Suprapubic skin (tissue), 4 donors: ENCODE measurements at regions not wholly inside any gene's neighbourhood (a gene's known extent, or its start where the extent isn't known, plus 50 kb on each side); places are given as distances from the start of the nearest gene placed in this dataset.

Source experiments
- DNase-seq, 2 donors: peaks; one replicate each; pipeline ENCODE4 v3.0.0-alpha.2; 2019; ENCODE audit warnings: low spot score in 2 of 2
- H3K27ac ChIP-seq: fragments of 200-600 bp; sonication (generic); one replicate; pipeline ENCODE4 v1.5.1; 2019
- H3K27me3 ChIP-seq: fragments of 200-600 bp; sonication (generic); one replicate; pipeline ENCODE4 v1.5.1; 2019
- H3K36me3 ChIP-seq: fragments of 200-600 bp; sonication (generic); one replicate; pipeline ENCODE4 v1.5.1; 2019
- H3K4me1 ChIP-seq: fragments of 200-600 bp; sonication (generic); one replicate; pipeline ENCODE4 v1.5.1; 2019
- H3K4me3 ChIP-seq: fragments of 200-600 bp; sonication (generic); one replicate; pipeline ENCODE4 v1.5.1; 2019; ENCODE audit warnings: mild to moderate bottlenecking
- H3K9me3 ChIP-seq: fragments of 200-600 bp; sonication (generic); one replicate; pipeline ENCODE4 v1.5.1; 2019
- EP300 ChIP-seq: sonication (generic); formaldehyde crosslinking; IDR thresholded peaks from one replicate; pipeline ENCODE4 v1.6.1; 2017; ENCODE audit warnings: antibody characterized with exemption
- POLR2A ChIP-seq, 2 donors: fragments of 450-650 bp; IDR thresholded peaks; one replicate each; pipeline ENCODE4 v1.6.1; 2017; ENCODE audit warnings: antibody characterized with exemption in 2 of 2, mild to moderate bottlenecking in 2 of 2, moderate library complexity in 2 of 2
- POLR2AphosphoS5 ChIP-seq, 3 donors: sonication (generic); formaldehyde crosslinking; IDR thresholded peaks; one replicate each; pipeline ENCODE4 v1.6.1; 2017; ENCODE audit warnings: antibody characterized with exemption in 3 of 3
- WGBS: methylation state at CpG from one replicate; pipeline ENCODE4 v1.1.5; 2018; 5-methylcytosine and 5-hydroxymethylcytosine counted together
- TF ChIP-seq, protein P1 (sequence below), 2 donors: fragments of 200-600 bp in 1 of 2; fragments of 450-650 bp in 1 of 2; sonication (generic) in 1 of 2; IDR thresholded peaks; one replicate each; pipeline ENCODE4 v1.5.1; 2016 to 2019; ENCODE audit warnings: antibody characterized with exemption in 2 of 2, mild to moderate bottlenecking in 1 of 2, moderate library complexity in 1 of 2

DNA sequence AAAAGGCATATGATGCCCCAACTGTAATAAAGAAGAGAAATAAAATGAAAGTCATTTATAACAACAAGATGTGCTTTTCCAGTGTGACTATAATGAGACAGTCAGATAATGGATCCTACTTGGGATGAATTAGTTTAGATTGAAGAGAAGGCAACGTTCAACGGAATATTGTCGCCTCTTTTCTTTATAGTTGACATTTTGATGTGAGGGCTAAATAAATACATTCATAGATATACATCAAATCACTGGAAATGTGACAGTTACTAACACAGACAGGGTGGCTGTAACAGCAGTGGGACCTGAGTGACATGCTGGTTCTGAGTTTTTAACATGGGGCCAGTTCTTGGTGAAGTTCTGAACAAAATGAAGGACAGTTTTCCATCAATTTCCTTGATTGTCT, 61.1 kb upstream of the ATP2B2 start:
- no peak for DNase-seq
- TF ChIP-seq EP300 (no peak), POLR2AphosphoS5 (IDR thresholded peaks at IDR 0.05) (no peak), POLR2A (IDR thresholded peaks at IDR 0.05) (no peak)
- TF ChIP-seq, protein P1, sequence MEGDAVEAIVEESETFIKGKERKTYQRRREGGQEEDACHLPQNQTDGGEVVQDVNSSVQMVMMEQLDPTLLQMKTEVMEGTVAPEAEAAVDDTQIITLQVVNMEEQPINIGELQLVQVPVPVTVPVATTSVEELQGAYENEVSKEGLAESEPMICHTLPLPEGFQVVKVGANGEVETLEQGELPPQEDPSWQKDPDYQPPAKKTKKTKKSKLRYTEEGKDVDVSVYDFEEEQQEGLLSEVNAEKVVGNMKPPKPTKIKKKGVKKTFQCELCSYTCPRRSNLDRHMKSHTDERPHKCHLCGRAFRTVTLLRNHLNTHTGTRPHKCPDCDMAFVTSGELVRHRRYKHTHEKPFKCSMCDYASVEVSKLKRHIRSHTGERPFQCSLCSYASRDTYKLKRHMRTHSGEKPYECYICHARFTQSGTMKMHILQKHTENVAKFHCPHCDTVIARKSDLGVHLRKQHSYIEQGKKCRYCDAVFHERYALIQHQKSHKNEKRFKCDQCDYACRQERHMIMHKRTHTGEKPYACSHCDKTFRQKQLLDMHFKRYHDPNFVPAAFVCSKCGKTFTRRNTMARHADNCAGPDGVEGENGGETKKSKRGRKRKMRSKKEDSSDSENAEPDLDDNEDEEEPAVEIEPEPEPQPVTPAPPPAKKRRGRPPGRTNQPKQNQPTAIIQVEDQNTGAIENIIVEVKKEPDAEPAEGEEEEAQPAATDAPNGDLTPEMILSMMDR (IDR thresholded peaks at IDR 0.05), result no peak
- H3K9me3 ChIP-seq, result no peaks in the 10 kb centered on the region
- no peaks in the 10 kb centered on the region for H3K36me3 ChIP-seq
- H3K4me1 ChIP-seq, result no peaks in the 10 kb centered on the region
- H3K4me3 ChIP-seq, result no peak overlapping the region
- H3K27ac ChIP-seq, result no peak overlapping the region
- WGBS, result 91% methylated on average over 3 of the region's 3 CpGs
- H3K27me3 ChIP-seq, result peaks cover 8% of the 10 kb centered on the region

DNA sequence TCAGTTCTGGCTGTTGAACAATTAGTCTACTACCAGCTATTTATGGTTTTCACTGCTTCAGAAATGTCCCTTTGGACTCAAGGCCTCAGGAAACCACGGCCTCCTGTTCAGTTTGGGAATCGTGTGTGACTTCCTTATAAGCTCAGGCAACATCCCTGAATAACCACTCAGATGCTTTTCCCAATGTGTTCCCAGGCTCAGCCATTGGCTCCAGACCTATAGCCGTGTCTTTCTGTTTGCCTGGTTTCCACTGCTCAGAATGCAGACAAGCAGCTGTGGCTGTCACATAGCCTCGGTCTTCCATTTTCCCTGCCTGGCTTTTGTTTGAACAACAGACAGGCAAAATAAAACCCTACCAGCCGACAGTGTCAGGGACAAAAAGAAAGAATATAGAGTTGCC, 63.2 kb upstream of the ATP2B2 start:
- Histone ChIP-seq H3K27ac (no peak overlapping the region), H3K27me3 (peaks cover 4% of the 10 kb centered on the region), H3K4me1 (no peaks in the 10 kb centered on the region), H3K36me3 (no peaks in the 10 kb centered on the region), H3K9me3 (no peaks in the 10 kb centered on the region), H3K4me3 (no peak overlapping the region)
- 64% methylated on average over 5 of the region's 5 CpGs for WGBS
- TF ChIP-seq POLR2A (IDR thresholded peaks at IDR 0.05) (no peak), POLR2AphosphoS5 (IDR thresholded peaks at IDR 0.05) (no peak), EP300 (no peak)
- TF ChIP-seq, protein P1 (IDR thresholded peaks at IDR 0.05), result no peak
- no peak for DNase-seq

DNA sequence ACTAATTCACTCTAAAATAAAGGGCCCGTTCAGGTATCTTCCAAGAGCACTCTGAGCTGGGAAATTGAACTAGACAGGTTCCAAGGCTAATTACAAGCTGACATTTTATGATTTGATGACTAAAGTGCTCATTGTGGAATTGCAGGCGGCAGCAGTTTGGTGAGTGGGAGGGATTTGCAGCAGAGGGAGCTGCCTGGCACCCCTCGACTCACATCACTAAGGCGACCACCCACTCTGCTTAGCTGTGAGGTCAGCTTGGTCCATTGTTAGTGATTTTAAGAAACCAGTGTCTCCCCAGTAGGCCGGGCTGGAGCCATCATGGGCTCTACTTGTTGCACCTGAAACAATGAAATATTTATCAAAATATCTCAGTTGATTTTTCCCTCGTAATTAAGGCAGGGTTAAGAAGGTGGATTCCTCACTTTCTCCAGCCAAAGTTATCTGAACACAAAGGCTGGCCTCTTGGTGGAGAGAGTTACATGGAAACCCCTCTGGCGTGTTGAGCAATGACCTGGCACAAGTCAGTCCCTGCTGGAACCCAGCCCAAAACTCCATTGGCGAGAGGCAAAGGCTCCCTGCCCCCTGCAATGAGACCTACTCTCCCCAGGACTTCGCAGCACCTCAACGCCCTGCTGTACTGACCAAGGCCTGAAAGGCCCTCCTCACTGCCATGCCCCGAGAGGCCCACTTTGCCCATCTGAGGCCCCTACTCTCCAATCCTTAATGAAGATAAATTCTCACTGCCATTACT, 65.0 kb upstream of the ATP2B2 start:
- H3K27ac ChIP-seq, result no peak overlapping the region
- TF ChIP-seq, protein P1 (IDR thresholded peaks at IDR 0.05), result no peak
- TF ChIP-seq POLR2A (IDR thresholded peaks at IDR 0.05), result no peak
- no peak for TF ChIP-seq EP300
- TF ChIP-seq POLR2AphosphoS5 (IDR thresholded peaks at IDR 0.05), result no peak
- no peaks in the 10 kb centered on the region for H3K36me3 ChIP-seq
- no peak overlapping the region for H3K4me3 ChIP-seq
- no peaks in the 10 kb centered on the region for H3K9me3 ChIP-seq
- WGBS, result 65% methylated on average over 11 of the region's 11 CpGs
- no peaks in the 10 kb centered on the region for H3K4me1 ChIP-seq
- DNase-seq, result no peak
- peaks cover 4% of the 10 kb centered on the region for H3K27me3 ChIP-seq

DNA sequence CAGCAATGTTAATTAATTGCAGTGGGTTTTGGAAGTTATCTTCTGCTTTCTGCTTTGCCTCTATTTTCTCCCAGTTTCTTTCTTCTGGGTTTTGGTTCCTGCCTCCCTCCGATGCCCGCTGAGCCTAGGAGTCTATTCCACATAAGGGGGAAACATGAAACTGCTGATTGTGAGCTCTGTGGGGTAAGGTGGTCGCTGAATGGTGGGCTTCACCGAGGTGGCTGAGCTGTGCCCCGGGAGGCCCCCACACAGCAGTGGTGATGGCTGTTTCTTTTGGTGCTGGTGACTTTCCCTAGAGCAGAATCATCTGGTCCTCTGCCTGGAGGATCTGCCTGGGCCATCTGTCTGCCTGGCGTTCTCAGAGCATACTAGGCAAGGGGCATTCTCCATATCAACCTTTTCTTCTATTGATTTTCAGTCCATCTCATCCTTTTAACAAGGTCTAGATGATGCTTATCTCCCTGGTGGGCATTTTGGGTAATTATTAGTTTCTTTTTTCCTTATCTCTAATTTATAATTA, 68.8 kb upstream of the ATP2B2 start:
- no peak for DNase-seq
- no peak for TF ChIP-seq POLR2AphosphoS5 (IDR thresholded peaks at IDR 0.05)
- TF ChIP-seq POLR2A (IDR thresholded peaks at IDR 0.05), result no peak
- TF ChIP-seq EP300, result no peak
- TF ChIP-seq, protein P1 (IDR thresholded peaks at IDR 0.05), result no peak
- H3K27me3 ChIP-seq, result no peaks in the 10 kb centered on the region
- H3K9me3 ChIP-seq, result no peaks in the 10 kb centered on the region
- 76% methylated on average over 6 of the region's 6 CpGs for WGBS
- H3K4me3 ChIP-seq, result no peak overlapping the region
- H3K4me1 ChIP-seq, result no peaks in the 10 kb centered on the region
- no peaks in the 10 kb centered on the region for H3K36me3 ChIP-seq
- no peak overlapping the region for H3K27ac ChIP-seq

DNA sequence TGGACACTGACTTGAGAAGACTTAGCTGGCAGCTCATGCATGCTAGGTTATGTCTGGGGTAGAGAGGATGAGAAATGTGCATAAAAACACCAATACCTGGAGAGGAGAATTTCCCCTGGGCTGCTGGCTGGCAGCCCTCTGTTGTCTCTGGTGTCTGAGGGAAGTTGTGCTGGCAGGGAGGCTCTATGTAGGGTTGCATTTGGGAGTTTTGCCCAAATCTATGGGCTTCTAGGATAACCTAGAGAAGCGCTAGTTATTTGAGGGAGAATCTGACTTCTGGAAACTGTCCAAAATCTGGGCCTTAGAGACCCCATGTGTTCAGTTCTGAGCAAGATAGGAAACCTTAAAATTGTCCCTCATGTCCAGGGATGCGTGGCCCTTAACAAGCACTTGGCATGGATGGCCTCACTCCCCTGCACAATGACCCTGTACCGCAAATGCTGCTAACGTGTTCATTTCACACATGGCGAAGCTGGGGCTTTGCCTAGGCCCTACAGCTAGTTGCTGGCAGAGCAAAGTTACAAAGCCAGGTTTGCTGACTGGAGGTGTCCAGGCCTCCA, 70.3 kb upstream of the ATP2B2 start:
- no peak overlapping the region for H3K27ac ChIP-seq
- 72% methylated on average over 4 of the region's 5 CpGs for WGBS
- peaks cover 3% of the 10 kb centered on the region for H3K27me3 ChIP-seq
- H3K4me1 ChIP-seq, result no peaks in the 10 kb centered on the region
- no peak for TF ChIP-seq POLR2AphosphoS5 (IDR thresholded peaks at IDR 0.05)
- no peak for TF ChIP-seq POLR2A (IDR thresholded peaks at IDR 0.05)
- TF ChIP-seq EP300, result no peak
- TF ChIP-seq, protein P1 (IDR thresholded peaks at IDR 0.05), result no peak
- H3K4me3 ChIP-seq, result no peak overlapping the region
- no peaks in the 10 kb centered on the region for H3K9me3 ChIP-seq
- no peaks in the 10 kb centered on the region for H3K36me3 ChIP-seq
- no peak for DNase-seq
